ENCODE measurements at regions not wholly inside any gene's neighbourhood (a gene's known extent, or its start where the extent isn't known, plus 50 kb on each side); places are given as distances from the start of the nearest gene placed in this dataset.
"Not testable (repeated sequence)": the region's sequence is repeated elsewhere in the genome, so short reads cannot be mapped to it uniquely, and the experiment has no call there.

DNA sequence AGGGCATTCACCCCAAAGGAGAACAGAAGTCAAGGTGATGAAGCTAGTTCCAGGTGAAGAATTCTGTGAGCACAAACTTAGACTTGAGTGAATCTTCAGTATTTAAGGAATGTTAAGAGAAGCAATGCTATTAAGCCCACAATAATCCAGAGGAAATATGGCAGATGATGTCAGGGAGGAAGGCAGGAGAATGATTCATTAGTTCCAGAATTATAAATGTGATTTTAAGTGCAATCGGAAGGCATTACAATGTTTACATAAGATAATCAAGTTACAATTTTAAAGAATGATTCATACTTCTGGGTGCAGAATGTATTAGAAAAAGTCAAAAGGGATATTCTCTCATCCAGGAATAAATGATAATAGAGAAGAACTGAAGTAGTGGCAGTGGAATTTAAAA is 545.2 kb upstream of the BRINP3 start:
- no peak for DNase-seq

DNA sequence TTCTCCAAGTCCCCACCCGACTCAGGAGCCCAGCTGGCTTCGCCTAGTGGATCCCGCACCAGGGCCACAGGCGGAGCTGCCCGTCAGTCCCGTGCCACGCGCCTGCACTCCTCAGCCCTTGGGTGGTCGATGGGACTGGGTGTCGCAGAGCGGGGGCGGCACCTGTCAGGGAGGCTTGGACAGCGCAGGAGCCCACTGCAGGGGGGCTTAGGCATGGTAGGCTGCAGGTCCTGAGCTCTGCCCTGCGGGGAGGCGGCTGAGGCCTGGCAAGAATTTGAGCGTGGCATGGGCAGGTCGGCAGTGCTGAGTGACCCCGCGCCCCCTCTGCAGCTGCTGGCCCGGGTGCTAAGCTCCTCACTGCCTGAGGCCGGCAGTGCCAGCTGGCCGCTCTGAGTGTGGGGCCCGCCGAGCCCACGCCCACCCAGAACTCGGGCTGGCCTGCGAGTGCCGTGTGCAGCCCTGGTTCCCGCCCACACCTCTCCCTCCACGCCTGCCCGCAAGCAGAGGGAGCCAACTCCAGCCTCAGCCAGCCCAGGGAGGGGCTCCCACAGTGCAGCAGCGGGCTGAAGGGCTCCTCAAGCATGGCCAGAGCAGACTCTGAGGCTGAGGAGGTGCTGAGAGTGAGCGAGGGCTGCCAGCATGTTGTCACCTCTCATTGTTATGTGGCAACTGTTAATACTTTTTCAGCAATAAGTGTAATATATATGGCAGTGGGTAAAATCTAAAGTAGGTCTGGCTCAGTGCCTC is 548.4 kb upstream of the BRINP3 start:
- no peak for DNase-seq

DNA sequence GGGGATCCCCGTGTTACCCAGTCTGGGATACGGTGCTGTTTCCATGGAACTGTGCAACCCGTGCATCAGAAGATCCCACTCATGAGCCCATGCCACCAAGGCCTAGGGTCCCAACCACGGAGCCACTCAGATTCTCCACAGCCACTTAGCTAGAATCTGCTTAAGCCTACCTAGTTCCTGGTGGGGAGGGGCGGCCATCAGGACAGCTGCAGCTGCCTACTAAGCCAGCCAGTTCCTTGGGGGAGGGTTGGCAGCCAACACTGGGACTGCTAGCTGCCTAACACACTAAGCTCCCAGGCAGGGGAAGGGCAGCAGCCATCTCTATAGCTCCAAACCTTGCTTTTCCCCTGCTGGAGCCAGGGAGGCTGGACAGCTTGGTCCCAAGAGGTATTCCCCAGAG is 549.2 kb upstream of the BRINP3 start:
- peak; percentile 29 to 74 for DNase-seq

DNA sequence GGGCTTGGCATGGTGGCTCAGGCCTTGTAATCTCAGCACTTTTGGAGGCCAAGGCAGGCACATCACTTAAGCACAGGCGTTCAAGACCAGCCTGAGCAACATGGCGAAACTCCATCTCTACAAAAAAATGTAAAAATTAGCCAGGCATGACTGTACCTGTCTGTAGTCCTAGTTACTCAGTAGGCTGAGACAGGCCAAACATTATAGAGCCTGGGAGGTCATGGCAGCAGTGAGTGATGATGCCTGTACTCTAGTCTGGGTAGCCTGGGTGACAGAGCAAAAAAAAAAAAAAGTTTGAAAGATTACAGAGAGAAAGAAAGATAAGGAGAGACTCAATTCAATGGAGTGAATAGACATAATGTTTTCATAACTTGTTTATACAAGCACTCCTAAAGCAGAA is 556.5 kb upstream of the BRINP3 start:
- no peak for DNase-seq

DNA sequence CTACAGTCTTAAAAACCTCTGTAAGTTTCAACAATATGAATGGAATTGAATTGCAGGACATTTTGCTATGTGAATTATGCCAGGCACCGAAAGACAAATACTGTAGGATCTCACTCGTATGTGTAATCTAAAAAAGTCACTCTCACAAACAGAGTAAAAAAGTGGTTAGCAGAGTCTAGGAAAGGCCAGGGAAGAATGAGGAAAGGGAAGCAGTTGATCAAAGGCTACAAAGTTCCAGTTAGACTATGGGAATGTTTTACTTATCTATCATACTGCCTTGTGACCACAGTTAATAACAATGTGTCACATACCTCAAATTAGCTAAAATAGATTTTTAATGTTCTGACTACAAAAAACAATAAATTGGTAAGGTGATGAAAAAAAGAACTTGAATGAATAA is 565.4 kb upstream of the BRINP3 start:
- DNase-seq, result no peak

DNA sequence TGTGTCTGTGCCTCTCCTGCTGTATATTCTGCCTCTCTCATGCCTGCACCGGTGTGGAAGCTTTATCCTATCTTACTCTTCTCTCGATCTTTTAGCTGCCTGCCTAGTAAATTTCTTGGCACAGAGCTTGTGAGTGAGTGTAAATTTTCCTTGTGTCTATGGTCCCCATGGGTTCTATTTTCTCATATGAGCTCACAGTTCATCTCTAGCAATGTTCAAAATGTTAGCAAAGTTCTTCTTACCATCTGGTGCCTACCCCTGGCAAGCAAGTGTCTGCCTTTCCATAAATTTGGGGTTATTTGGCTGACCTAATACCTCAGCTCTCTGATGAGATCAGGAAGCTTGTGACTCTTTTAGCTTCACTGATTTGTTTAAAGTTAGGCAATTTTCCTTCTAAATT is 572.1 kb upstream of the BRINP3 start:
- no peak for DNase-seq

DNA sequence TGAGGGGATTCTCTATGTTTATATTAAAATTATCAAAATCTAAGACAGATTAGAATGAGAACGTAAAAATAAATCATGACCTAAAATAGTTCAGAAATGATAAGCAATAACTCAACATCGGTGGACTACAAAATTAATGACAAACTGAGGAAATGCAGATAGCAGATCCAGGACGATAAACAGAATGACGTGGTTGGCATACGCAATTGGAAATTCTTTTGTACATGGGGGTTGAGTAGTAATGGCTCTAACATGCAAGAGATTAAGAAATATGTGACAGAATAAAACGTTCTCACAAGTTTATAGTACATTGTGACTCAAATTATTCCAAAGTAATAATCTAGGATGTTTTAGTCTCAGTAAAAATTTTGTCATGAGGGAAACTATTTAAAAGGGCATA is 575.2 kb upstream of the BRINP3 start:
- DNase-seq, result no peak

DNA sequence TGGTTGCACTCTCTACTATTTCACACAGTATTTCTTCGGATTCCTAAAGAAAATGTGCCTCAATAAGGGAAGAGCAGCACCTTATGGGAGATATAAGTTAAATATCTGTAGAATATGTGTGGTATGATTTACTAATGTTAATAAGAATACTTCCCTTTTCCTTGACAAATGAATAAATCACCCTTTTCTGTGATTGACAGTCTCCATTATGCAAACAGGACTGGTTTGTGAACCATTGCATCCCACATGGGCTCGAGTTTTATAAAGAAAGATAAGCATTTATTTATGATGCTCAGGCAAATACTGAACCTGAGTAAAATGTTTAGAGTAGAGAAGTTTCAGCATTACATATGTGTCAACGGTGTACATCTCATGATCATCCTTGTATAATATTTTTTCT is 587.7 kb upstream of the BRINP3 start:
- no peak for DNase-seq

DNA sequence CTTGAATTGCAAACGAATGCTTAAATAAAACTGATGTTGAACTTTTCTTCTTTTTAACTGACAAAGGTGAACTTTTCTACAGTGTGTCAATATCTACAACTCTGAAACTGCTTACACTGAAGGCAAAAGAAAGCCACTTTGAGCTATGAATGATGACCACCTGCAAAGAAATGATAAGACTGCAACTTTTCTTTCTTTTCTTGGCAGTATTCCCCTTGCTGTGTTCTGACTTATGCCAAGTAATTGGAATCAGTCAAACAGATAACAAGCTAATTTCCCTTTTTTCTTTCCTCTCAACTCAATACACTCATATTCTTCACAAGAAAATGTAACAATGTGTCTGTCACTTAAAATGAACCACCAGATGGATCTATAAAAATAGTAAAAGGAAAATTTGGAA is 588.1 kb upstream of the BRINP3 start:
- DNase-seq, result no peak

DNA sequence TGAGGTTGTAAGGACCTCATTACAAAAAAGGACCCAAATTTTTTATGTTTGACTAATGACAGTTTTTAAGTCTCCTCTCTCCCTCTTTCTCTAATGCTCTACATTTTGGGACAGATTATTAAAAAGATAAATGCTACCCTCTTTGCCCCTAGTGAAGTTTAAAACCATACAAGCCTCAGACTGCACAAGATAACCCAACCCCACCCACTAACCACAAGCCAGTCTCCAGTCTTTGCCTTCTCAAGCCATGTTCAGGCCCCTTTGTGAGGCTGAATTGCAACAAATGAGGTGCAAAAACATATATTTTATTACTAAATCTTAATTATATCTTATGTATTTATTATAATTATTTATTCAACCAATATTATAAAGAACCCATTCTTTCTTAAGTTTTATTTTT is 597.2 kb upstream of the BRINP3 start:
- peak in 1 of 2 experiments; percentile 50 for DNase-seq

DNA sequence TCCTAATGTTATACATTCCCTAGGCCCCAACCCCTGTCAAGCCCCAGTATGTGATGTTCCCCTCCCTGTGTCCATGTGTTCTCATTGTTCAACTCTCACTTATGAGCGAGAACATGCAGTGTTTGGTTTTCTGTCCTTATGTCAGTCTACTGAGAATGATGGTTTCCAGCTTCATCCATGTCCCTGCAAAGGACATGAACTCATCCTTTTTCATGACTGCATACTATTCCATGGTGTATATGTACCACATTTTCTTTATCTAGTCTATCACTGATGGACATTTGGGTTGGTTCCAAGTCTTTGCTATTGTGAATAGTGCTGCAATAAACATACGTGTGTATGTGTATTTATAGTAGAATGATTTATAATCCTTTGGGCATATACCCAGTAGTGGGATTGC is 605.4 kb upstream of the BRINP3 start:
- not testable (repeated sequence) for DNase-seq

DNA sequence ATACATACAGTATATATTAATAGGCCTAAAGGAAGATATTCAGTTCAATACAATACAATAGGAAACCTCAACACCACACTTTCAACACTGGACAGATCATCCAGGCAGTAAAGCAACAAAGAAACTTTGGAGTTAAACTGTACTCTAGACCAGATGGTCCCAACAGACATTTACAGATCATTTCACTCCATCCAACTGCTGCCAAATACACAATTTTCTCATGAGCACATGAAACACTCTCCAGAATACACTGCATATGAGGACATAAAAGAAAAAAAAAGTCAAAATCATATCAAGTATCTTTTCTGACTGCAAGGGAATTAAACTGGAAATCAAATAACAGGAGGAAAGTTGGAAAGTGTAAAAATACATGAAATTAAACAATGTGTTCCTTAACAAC is 607.5 kb upstream of the BRINP3 start:
- peak in 1 of 2 experiments; percentile 40 for DNase-seq

DNA sequence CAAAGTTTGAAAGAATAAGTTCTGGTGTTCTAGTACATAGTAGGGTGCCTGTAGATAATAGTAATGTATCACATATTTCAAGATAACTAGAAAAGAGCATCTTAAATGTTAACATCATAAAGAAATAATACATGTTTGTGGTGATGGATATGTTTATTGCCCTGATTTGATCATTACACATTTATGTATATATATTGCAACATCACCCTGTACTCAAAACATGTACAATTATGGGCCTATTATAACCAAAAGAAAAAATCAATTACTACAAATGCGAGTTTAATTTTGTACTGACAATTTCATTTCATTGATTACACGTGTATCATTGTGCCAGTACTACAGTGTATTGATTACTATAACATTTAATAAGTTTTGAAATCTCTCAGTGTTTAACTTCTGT is 609.2 kb upstream of the BRINP3 start:
- no peak for DNase-seq

DNA sequence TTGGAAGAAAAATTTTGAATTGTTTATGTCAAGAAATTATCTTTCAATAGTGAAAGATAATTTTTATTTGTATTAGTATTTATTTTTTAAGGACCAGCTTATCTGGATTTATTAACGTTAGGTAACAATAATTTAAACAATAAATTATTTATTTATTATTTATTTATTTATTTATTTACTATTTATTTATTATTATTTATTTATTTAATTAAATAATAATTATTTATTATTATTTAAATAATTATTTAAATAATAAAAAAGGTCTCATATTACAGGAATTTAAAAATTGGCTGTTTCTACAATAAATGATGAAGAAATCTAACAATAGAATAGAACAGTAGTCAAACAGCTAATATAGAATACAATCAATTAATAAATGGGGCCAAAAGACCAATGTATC is 618.7 kb upstream of the BRINP3 start:
- no peak for DNase-seq

DNA sequence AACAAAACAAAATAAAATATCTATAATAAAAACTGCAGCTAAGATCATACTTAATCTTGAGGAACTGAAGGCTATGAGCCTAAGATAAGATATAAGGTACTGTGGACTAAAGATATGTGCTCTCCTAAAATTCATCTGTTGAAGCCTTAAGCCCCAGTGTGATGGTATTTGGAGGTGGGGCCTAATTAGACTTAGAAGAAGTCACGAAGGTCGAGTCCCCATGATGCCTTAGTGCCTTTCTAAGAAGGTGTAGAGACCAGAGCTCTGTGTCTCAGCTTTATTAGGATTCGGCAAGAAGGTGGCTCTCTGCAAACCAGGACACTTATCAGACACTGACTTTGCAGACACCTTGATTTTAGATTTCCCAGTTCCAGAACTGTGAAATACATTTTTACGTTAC is 622.0 kb upstream of the BRINP3 start:
- DNase-seq, result no peak

DNA sequence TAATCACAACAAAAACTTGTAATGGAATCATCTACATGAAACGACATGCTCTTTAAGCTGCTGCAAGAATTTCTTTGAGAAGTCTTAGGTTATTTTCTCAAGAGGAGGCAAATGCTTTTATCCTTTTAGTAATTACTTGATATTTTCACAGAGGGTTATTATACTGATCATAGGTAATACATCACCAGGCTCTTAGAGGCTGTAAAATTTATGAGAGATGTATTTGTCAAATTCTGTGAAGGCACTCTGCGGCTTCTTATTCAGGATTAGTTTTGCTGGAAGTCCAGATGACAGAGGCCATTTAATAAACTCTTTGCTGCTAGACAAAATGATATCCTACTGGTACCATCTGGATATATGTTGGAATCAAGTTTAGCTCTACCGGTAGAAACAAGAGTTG is 624.3 kb upstream of the BRINP3 start:
- peak; percentile 78 to 95 for DNase-seq

DNA sequence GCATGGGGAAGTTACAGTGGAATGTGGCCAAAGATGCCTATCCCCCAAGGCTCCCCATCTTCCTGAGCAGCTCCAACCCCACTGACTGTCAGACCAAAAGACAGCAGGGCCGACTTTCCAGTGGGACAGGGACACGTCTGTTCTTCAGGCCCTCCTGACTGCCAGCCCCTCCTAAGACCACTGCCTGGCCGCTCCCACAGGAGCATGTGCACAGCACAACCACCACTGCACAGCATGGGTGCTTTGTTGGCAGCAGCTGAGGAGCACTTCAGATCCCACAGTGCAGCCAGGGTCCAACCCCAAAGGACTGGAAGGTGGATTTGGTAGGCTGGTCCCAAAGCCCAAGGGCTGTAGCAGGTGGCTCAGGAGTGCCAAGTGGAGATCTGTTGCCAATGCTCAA is 648.3 kb upstream of the BRINP3 start:
- DNase-seq, result no peak

DNA sequence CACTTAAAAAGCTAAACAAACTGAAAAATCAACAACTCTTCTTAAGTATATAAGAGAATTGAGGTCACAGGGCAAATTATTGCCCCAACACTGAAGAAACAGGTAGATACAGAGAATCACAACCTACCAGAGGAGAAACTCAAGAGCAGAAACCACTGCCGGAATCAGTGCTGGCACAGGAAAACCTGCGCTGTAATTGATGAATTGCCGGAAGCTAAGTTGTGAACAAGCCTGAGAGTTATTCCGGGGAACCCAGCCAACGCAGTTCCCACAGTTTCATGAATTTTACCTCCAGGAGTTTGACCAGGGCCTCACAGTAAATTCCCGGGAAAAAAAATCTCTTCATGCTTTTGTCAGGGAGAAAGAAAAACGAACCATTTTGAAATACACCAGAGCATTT is 657.1 kb upstream of the BRINP3 start:
- no peak for DNase-seq

DNA sequence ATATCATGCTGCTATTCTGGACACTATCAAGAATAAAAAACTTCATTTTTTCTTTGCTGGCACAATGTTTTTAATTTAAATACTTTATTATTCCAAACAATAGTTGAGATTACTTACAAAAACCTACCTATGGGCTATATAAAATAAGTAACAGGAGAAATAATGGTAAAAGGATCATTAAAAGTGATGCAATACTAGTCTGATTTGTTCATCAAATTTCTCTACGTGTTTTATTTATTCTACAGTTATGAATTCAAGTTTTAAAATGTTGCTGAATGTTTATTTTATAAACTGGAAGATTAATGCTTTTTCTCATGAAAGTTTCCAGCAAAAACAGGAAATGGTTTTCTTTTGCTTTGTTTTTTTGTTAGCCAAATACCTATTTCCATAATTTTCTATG is 662.4 kb upstream of the BRINP3 start:
- DNase-seq, result no peak

DNA sequence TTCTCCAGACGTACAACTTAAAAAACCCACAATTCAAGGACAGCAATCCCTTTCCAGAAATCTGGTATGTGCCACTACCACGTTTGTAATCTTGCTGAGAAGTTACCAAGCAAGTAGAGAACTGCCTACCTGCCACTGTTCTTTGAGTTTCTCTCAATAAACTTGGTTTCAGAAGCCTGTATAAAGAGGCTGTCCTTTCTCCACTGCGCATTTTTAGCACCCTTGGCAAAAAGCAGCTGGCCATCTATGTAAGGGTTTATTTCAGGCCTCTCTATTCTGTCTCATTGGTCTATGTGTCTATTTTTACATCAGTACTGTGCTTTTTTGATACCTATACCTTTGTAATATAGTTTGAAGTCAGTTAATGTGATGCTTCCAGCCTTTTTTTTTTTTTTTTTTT is 665.1 kb upstream of the BRINP3 start:
- DNase-seq, result no peak

DNA sequence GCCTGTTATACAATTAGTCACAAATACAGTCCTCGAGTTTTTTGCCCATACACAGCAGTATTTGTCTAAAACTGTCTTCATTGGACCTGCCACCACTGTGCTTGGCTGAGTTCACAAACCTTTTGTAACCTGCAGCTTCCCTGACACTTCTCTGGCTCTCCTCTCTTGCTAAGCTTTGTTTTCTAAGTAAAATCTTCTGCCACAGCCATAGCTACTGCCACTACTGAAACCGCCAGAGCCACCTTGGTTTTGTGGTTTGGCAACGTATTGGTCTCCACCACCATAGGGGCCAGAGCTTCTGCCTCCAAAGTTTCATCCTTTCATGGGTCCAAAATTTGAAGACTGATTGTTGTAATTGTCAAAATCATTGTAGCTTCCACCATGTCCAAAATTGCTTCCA is 668.2 kb upstream of the BRINP3 start:
- DNase-seq, result no peak

DNA sequence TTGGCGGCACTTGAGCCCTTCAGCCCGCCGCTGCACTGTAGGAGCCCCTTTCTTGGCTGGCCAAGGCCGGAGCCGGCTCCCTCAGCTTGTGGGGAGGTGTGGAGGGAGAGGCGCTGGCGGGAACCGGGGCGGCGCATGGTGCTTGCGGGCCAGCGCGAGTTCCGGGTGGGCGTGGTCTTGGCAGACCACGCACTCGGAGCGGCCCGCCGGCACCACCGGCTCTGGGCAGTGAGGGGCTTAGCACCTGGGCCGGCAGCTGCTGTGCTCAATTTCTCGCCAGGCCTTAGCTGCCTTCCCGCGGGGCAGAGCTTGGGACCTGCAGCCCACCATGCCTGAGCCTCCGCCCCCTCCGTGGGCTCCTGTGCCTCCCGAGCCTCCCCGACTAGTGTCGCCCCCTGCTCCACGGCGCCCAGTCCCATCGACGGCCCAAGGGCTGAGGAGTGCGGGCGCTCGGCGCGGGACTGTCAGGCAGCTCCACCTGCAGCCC is 673.7 kb upstream of the BRINP3 start:
- DNase-seq, result no peak

DNA sequence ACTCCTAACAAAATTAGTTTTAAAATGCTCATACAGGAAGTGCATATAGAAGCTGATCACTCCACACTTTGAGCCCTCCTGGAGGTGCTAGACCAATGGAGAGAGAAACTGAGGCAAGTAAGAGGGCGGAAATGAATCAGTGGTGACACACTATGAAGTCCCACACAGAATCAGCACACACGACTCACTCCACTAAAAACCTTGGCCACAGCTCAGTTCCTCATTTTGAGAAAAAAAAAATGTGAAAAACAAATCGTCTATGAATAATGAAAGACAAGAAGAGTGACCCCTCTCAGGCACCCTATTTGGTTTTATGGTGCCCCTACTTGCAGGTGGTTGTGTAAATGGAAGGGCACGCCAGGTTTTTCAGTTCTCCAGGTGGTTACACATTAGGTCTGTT is 675.1 kb upstream of the BRINP3 start:
- no peak for DNase-seq

DNA sequence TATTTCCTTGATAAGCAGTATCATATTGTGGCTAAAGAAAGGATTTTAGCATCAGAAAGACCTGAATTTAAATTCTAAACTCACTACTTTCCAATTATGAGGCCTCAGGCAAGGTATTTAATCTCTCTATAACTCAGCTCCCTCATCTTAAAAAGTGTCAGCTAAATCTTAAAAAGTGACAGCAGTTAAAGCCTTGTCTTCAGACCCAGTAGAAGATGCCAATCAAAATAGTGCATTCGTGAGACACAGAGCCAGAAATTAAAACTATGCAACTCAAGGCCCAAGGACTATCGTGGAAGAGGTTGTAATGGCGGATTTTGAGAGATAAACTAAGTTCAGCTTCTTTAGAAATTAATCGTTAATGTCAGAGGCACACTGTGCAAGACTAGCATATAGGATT is 677.5 kb upstream of the BRINP3 start:
- no peak for DNase-seq

DNA sequence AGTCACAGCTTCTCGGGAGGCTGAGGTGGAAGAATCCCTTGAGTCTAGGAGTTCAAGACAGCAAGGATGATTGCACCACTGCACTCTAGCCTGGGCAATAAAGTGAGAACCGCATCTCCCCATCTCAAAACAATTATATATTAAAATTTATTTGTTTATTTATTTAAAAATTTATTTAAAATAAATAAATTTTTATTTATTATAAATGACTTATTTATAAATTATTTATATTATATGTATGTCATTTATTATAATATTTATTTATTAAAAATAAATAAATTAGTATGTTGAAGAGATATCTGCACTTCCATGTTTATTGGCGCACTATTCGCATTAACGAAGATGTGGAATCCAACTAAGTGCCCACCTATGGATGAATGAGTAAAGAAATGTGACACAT is 683.2 kb upstream of the BRINP3 start:
- DNase-seq, result no peak
